Calu3 (cell line): ENCODE measurements at regions not wholly inside any gene's neighbourhood (a gene's known extent, or its start where the extent isn't known, plus 50 kb on each side); places are given as distances from the start of the nearest gene placed in this dataset.

Experiments used
- BruUV-seq: library from RNA; stranded (reverse); fragments of 400-500 nt; replicated peaks from 2 replicates; lab custom pipeline; 2021; lab: Mats Ljungman, UMichigan
- CTCF ChIA-PET: fragments of 300-600 bp; sonication (Branson Sonifier 250); formaldehyde crosslinking; loops from one replicate; lab custom pipeline; 2022; ENCODE audit warnings: antibody characterized with exemption; lab: Charles Lee
- DNase-seq: peaks from one replicate; pipeline ENCODE4 v3.0.0; 2022
- H3K27ac Mint-ChIP-seq: one replicate; pipeline ENCODE4 v1.8.0; 2022; ENCODE audit warnings: mixed read lengths; ENCODE audit not compliant: unreplicated experiment
- H3K27me3 Mint-ChIP-seq: one replicate; pipeline ENCODE4 v1.8.0; 2022; ENCODE audit warnings: mixed read lengths; ENCODE audit not compliant: unreplicated experiment
- H3K36me3 Mint-ChIP-seq: one replicate; pipeline ENCODE4 v1.8.0; 2022; ENCODE audit warnings: mild to moderate bottlenecking, moderate library complexity, mixed read lengths; ENCODE audit not compliant: insufficient read depth, unreplicated experiment
- H3K4me1 Mint-ChIP-seq: one replicate; pipeline ENCODE4 v1.8.0; 2022; ENCODE audit warnings: mild to moderate bottlenecking, low read depth, mixed read lengths; ENCODE audit not compliant: unreplicated experiment
- H3K4me3 Mint-ChIP-seq: one replicate; pipeline ENCODE4 v1.8.0; 2022; ENCODE audit warnings: mild to moderate bottlenecking, low read depth, moderate library complexity, mixed read lengths; ENCODE audit not compliant: unreplicated experiment
- H3K9me3 Mint-ChIP-seq: one replicate; pipeline ENCODE4 v1.8.0; 2022; ENCODE audit warnings: low read depth, mixed read lengths; ENCODE audit not compliant: unreplicated experiment
- CTCF ChIP-seq: fragments of 200-600 bp; IDR thresholded peaks from one replicate; pipeline ENCODE4 v1.8.0; 2022; ENCODE audit warnings: antibody characterized with exemption; ENCODE audit not compliant: unreplicated experiment
- intact Hi-C: fragments of 100-400 bp; cut with micrococcal nuclease; formaldehyde crosslinking; loops from one replicate; pipeline ENCODE4 v1.10.0; 2022; ENCODE audit not compliant: unreplicated experiment

DNA sequence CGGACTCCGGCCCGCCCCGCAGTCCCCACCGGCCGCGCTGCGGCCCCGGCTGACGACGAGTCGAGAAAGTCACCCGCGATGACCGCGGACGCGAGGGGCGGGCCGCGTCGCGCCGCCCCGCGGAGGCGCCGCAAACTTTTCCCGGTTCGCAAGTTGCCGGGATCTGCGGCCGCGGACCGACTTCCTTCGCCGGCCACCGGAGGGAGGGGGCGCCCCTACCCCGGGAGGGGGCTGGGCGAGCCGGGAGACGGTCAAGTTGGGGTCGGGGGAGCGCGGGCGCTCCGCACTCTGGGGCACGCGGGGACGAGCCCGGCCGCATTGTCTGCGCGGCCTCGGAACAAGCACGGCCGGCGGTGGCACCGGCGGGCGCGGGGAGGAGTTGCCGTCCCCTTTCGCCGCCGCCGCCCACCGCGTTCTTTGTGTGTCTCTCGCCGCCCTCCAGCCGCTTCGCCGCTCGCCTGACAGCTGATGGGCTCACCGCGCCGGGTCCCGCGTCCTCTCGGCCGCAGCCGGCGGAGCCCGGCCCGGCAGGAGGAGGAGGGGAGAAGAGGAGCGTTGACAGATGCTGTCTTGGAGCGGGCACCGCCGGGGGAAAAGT, 131.6 kb downstream of the OGFRL1 start:
- Mint-ChIP-seq H3K27me3 (no peaks in the 10 kb centered on the region), H3K4me1 (peaks cover 20% of the 10 kb centered on the region), H3K9me3 (no peaks in the 10 kb centered on the region), H3K36me3 (peaks cover 63% of the 10 kb centered on the region), H3K27ac (peak overlapping the region; percentile 87), H3K4me3 (peak overlapping the region; percentile 81)
- BruUV-seq, result no TSS peak
- peak; percentile 63 for DNase-seq
- peak; percentile 10 for TF ChIP-seq CTCF
- CTCF ChIA-PET, result interaction anchor here (0.7 to 1.5 kb wide), 4 partner anchors 15 to 73 kb away, joined by 3 to 7 read pairs (median 4); no protein-coding TSS in a partner anchor
- intact Hi-C loops, result loop anchor here (1.0 to 2.0 kb wide), 3 partner anchors 8 to 90 kb away; no protein-coding TSS in a partner anchor

GRCh38 chr6:71420693-71421328, 132.2 kb downstream of the OGFRL1 start:
- Mint-ChIP-seq H3K27me3 (no peaks in the 10 kb centered on the region), H3K36me3 (peaks cover 57% of the 10 kb centered on the region), H3K4me3 (peak overlapping the region; percentile 81), H3K27ac (peak overlapping the region; percentile 85), H3K4me1 (peaks cover 14% of the 10 kb centered on the region), H3K9me3 (no peaks in the 10 kb centered on the region)
- BruUV-seq, result no TSS peak
- intact Hi-C loops, result loop anchor here (1.0 to 2.0 kb wide), 3 partner anchors 9 to 89 kb away; no protein-coding TSS in a partner anchor
- CTCF ChIA-PET, result interaction anchor here (0.7 to 1.5 kb wide), 4 partner anchors 16 to 72 kb away, joined by 3 to 7 read pairs (median 4); no protein-coding TSS in a partner anchor
- no peak for TF ChIP-seq CTCF
- DNase-seq, result peak; percentile 98

DNA sequence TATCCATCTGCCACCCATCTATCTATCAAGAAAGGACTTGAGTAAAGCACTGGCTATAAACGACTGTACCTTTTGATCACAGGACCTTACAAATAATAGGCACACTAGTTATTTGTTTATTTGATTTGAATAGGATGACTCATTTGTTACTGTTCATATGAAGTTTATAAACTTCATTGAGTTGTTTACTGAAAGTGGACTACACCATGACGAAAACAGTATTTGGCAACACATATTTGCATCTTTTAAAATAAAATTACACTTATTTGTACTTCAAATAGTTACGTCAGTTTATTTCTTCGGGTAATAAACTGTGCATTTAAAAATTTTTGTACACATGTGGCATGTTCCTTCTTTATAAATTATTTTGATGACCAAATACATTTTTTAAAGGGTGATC, 133.0 kb downstream of the OGFRL1 start:
- no peak for DNase-seq
- Mint-ChIP-seq H3K9me3 (no peaks in the 10 kb centered on the region), H3K4me1 (peaks cover 7% of the 10 kb centered on the region), H3K4me3 (peak overlapping the region; percentile 81), H3K27me3 (no peaks in the 10 kb centered on the region), H3K36me3 (peaks cover 49% of the 10 kb centered on the region), H3K27ac (no peak overlapping the region)
- CTCF ChIA-PET, result interaction anchor here (1.3 to 1.4 kb wide), 2 partner anchors 17 to 72 kb away, joined by 3 to 7 read pairs; no protein-coding TSS in a partner anchor
- intact Hi-C loops, result loop anchor here (2.0 kb wide), 1 partner anchor 23 kb away; no protein-coding TSS in a partner anchor
- no peak for TF ChIP-seq CTCF
- no TSS peak for BruUV-seq

- Mint-ChIP-seq H3K4me1 (no peaks in the 10 kb centered on the region), H3K27ac (no peak overlapping the region), H3K4me3 (no peak overlapping the region), H3K27me3 (no peaks in the 10 kb centered on the region), H3K36me3 (no peaks in the 10 kb centered on the region), H3K9me3 (no peaks in the 10 kb centered on the region)
- CTCF ChIA-PET, result no interaction called here
- BruUV-seq, result no TSS peak
- DNase-seq, result no peak
- no peak for TF ChIP-seq CTCF
- intact Hi-C loops, result no loop called here
Measured at GRCh38 chr6:71430018-71430417, 141.4 kb downstream of the OGFRL1 start.
